HEK293 (cell line): ENCODE measurements at regions not wholly inside any gene's neighbourhood (a gene's known extent, or its start where the extent isn't known, plus 50 kb on each side); places are given as distances from the start of the nearest gene placed in this dataset.

ENCODE experiments used
- CTCF ChIA-PET: fragments of 350-600 bp; formaldehyde crosslinking; extraction: SDS; loops from one replicate; lab custom pipeline; 2021; ENCODE audit warnings: antibody characterized with exemption; lab: Yijun Ruan, JAX
- POLR2A ChIA-PET: fragments of 300-600 bp; formaldehyde crosslinking; extraction: SDS; loops from one replicate; lab custom pipeline; 2020; ENCODE audit warnings: antibody characterized with exemption, inconsistent platforms; lab: Yijun Ruan, JAX
- H3K27ac ChIP-seq: fragments of 200-500 bp; sonication (Bioruptor generic); 2 replicates; pipeline ENCODE4 v1.5.1; 2014; ENCODE audit warnings: low read depth, low read length, control low read depth, inconsistent platforms; ENCODE audit errors: extremely low read depth
- H3K36me3 ChIP-seq, 2 experiments: fragments of 200-500 bp in 1 of 2; sonication (Bioruptor generic) in 1 of 2; 1 replicate in 1 of 2; 2 replicates in 1 of 2; pipeline ENCODE4 v1.5.1; 2014 to 2017; ENCODE audit warnings: inconsistent platforms in 2 of 2, low read length in 2 of 2; ENCODE audit not compliant: control insufficient read depth in 2 of 2, insufficient read depth in 1 of 2
- H3K4me1 ChIP-seq: fragments of 200-500 bp; sonication (Bioruptor generic); 2 replicates; pipeline ENCODE4 v1.5.1; 2014; ENCODE audit warnings: mild to moderate bottlenecking, low read length, inconsistent platforms; ENCODE audit not compliant: control insufficient read depth, insufficient read depth
- H3K4me3 ChIP-seq: 2 replicates; pipeline ENCODE4 v1.5.1; 2011; ENCODE audit warnings: low read depth, mild to moderate bottlenecking, control low read depth, low read length, moderate library complexity
- H3K9me3 ChIP-seq: fragments of 200-500 bp; sonication (Bioruptor generic); 2 replicates; pipeline ENCODE4 v1.5.1; 2014; ENCODE audit warnings: low read depth, low read length, inconsistent platforms; ENCODE audit not compliant: control insufficient read depth, insufficient read depth
- GLIS2 ChIP-seq: fragments of 450-650 bp; formaldehyde crosslinking; IDR thresholded peaks from 2 replicates; pipeline ENCODE4 v1.5.1; 2016; ENCODE audit warnings: missing biosample characterization, missing genetic modification characterization
- HIC1 ChIP-seq: fragments of 450-650 bp; formaldehyde crosslinking; IDR thresholded peaks from 2 replicates; pipeline ENCODE4 v1.5.1; 2016; ENCODE audit warnings: missing biosample characterization, missing genetic modification characterization
- OSR2 ChIP-seq: fragments of 450-650 bp; formaldehyde crosslinking; IDR thresholded peaks from 2 replicates; pipeline ENCODE4 v1.5.1; 2016; ENCODE audit warnings: missing biosample characterization, missing genetic modification characterization
- OVOL3 ChIP-seq: fragments of 450-650 bp; formaldehyde crosslinking; IDR thresholded peaks from 2 replicates; pipeline ENCODE4 v1.5.1; 2016; ENCODE audit warnings: missing biosample characterization, missing genetic modification characterization
- TCF7L2 ChIP-seq: IDR thresholded peaks from 2 replicates; pipeline ENCODE4 v1.6.1; 2011; ENCODE audit warnings: low read depth, mild to moderate bottlenecking, inconsistent platforms, low read length, moderate library complexity, borderline replicate concordance
- ZBTB44 ChIP-seq: fragments of 450-650 bp; IDR thresholded peaks from 2 replicates; pipeline ENCODE4 v1.5.1; 2018; ENCODE audit warnings: missing biosample characterization, mild to moderate bottlenecking, missing genetic modification characterization
- ZBTB48 ChIP-seq: fragments of 450-650 bp; formaldehyde crosslinking; IDR thresholded peaks from 2 replicates; pipeline ENCODE4 v1.5.1; 2016; ENCODE audit warnings: missing biosample characterization, missing genetic modification characterization
- ZBTB6 ChIP-seq: fragments of 450-650 bp; formaldehyde crosslinking; IDR thresholded peaks from 2 replicates; pipeline ENCODE4 v1.5.1; 2017; ENCODE audit warnings: missing biosample characterization, missing genetic modification characterization
- ZFP3 ChIP-seq: fragments of 450-650 bp; formaldehyde crosslinking; IDR thresholded peaks from 2 replicates; pipeline ENCODE4 v1.5.1; 2016; ENCODE audit warnings: low read depth, missing biosample characterization, missing genetic modification characterization
- ZFP41 ChIP-seq: fragments of 450-650 bp; formaldehyde crosslinking; IDR thresholded peaks from 2 replicates; pipeline ENCODE4 v1.5.1; 2016; ENCODE audit warnings: missing biosample characterization, missing genetic modification characterization, borderline replicate concordance
- ZNF121 ChIP-seq: fragments of 450-650 bp; formaldehyde crosslinking; IDR thresholded peaks from 2 replicates; pipeline ENCODE4 v1.5.1; 2016; ENCODE audit warnings: missing biosample characterization, missing genetic modification characterization
- ZNF18 ChIP-seq: fragments of 450-650 bp; formaldehyde crosslinking; IDR thresholded peaks from 2 replicates; pipeline ENCODE4 v1.5.1; 2016; ENCODE audit warnings: missing biosample characterization, missing genetic modification characterization
- ZNF223 ChIP-seq: fragments of 450-650 bp; formaldehyde crosslinking; IDR thresholded peaks from 2 replicates; pipeline ENCODE4 v1.5.1; 2016; ENCODE audit warnings: missing biosample characterization, missing genetic modification characterization
- ZNF26 ChIP-seq: fragments of 450-650 bp; formaldehyde crosslinking; IDR thresholded peaks from 2 replicates; pipeline ENCODE4 v1.5.1; 2016; ENCODE audit warnings: missing biosample characterization, missing genetic modification characterization
- ZNF391 ChIP-seq: fragments of 450-650 bp; formaldehyde crosslinking; IDR thresholded peaks from 2 replicates; pipeline ENCODE4 v1.5.1; 2016; ENCODE audit warnings: low read depth, missing biosample characterization, missing genetic modification characterization, borderline replicate concordance
- ZNF514 ChIP-seq: fragments of 450-650 bp; formaldehyde crosslinking; IDR thresholded peaks from 2 replicates; pipeline ENCODE4 v1.5.1; 2016; ENCODE audit warnings: missing biosample characterization, missing genetic modification characterization
- ZNF549 ChIP-seq: fragments of 450-650 bp; IDR thresholded peaks from 2 replicates; pipeline ENCODE4 v1.5.1; 2018; ENCODE audit warnings: missing biosample characterization, missing genetic modification characterization, mild to moderate bottlenecking, inconsistent platforms, moderate library complexity
- ZNF585B ChIP-seq: fragments of 450-650 bp; formaldehyde crosslinking; IDR thresholded peaks from 2 replicates; pipeline ENCODE4 v1.5.1; 2016; ENCODE audit warnings: missing biosample characterization, missing genetic modification characterization
- ZNF621 ChIP-seq: fragments of 450-650 bp; formaldehyde crosslinking; IDR thresholded peaks from 2 replicates; pipeline ENCODE4 v1.5.1; 2017; ENCODE audit warnings: missing biosample characterization, missing genetic modification characterization

- TF ChIP-seq HIC1 (tag by site-specific recombination), result no peak
- no peak for TF ChIP-seq ZNF514 (tag by site-specific recombination)
- TF ChIP-seq ZFP3, result no peak
- TF ChIP-seq ZNF18 (tag by site-specific recombination), result no peak
Observed at GRCh38 chr6:27066381-27066780, 181.1 kb upstream of the PRSS16 start (continued).

- POLR2A ChIA-PET, result no interaction called here
- TF ChIP-seq ZNF621 (tag by site-specific recombination), result no peak
- no peak for TF ChIP-seq ZBTB44
- TF ChIP-seq ZFP41 (tag by site-specific recombination), result no peak
- no peak for TF ChIP-seq ZNF585B (tag by site-specific recombination)
- TF ChIP-seq ZNF121 (tag by site-specific recombination), result no peak
- no peak for TF ChIP-seq OVOL3
- TF ChIP-seq, all 188 proteins: peak for 0
- no peak overlapping the region for H3K4me3 ChIP-seq
- no peaks in the 10 kb centered on the region for H3K36me3 ChIP-seq
- H3K9me3 ChIP-seq, result no peaks in the 10 kb centered on the region
- no peak overlapping the region for H3K27ac ChIP-seq
- no peaks in the 10 kb centered on the region for H3K4me1 ChIP-seq
- CTCF ChIA-PET, result no interaction called here
Observed at GRCh38 chr6:27066802-27067201, 180.7 kb upstream of the PRSS16 start.

- Histone ChIP-seq H3K36me3 (no peaks in the 10 kb centered on the region), H3K4me3 (no peak overlapping the region), H3K27ac (no peak overlapping the region), H3K4me1 (no peaks in the 10 kb centered on the region), H3K9me3 (no peaks in the 10 kb centered on the region; the same call in 1 of the 2 replicates)
- TF ChIP-seq ZBTB48 (no peak), ZNF223 (tag by site-specific recombination) (no peak), ZNF549 (tag by site-specific recombination) (no peak), GLIS2 (no peak), ZNF26 (tag by site-specific recombination) (no peak), OSR2 (tag by site-specific recombination) (no peak), ZBTB6 (tag by site-specific recombination) (no peak), TCF7L2 (no peak), ZNF391 (tag by site-specific recombination) (no peak)
- POLR2A ChIA-PET, result no interaction called here
- CTCF ChIA-PET, result interaction anchor here (1.1 to 1.4 kb wide), 2 partner anchors 47 to 466 kb away, joined by 4 to 6 read pairs; no protein-coding TSS in a partner anchor
Observed at GRCh38 chr6:27073441-27073840, 174.1 kb upstream of the PRSS16 start.
